Sigmoid colon (tissue), 6 donors: ENCODE measurements at regions not wholly inside any gene's neighbourhood (a gene's known extent, or its start where the extent isn't known, plus 50 kb on each side); places are given as distances from the start of the nearest gene placed in this dataset.

Experiments
- DNase-seq: peaks from one replicate; pipeline ENCODE4 v3.0.0-alpha.2; 2019
- H3K27ac ChIP-seq, 4 donors: fragments of 200-600 bp; sonication (generic); one replicate each; pipeline ENCODE4 v1.5.1; 2016 to 2019; ENCODE audit warnings: mild to moderate bottlenecking in 1 of 4
- H3K27me3 ChIP-seq, 3 donors: fragments of 200-600 bp; sonication (generic); one replicate each; pipeline ENCODE4 v1.5.1; 2019; ENCODE audit warnings: mild to moderate bottlenecking in 1 of 3
- H3K36me3 ChIP-seq, 4 donors: fragments of 200-600 bp; sonication (generic); one replicate each; pipeline ENCODE4 v1.5.1; 2016 to 2019
- H3K4me1 ChIP-seq, 4 donors: fragments of 200-600 bp; sonication (generic); one replicate each; pipeline ENCODE4 v1.5.1; 2017 to 2019
- H3K4me3 ChIP-seq, 4 donors: fragments of 200-600 bp; sonication (generic); one replicate each; pipeline ENCODE4 v1.5.1; 2017 to 2019; ENCODE audit warnings: mild to moderate bottlenecking in 2 of 4, moderate library complexity in 1 of 4
- H3K9me3 ChIP-seq, 4 donors: fragments of 200-600 bp in 3 of 4; sonication (generic) in 3 of 4; one replicate each; pipeline versions ENCODE4 v1.5.1 to v1.6.1; 2013 to 2019
- CTCF ChIP-seq, 4 experiments: fragments of 450-650 bp in 3 of 4; fragments of 200-600 bp in 1 of 4; IDR thresholded peaks; one replicate each; pipeline ENCODE4 v1.5.1; 2016 to 2019; ENCODE audit warnings: antibody characterized with exemption in 4 of 4, mild to moderate bottlenecking in 3 of 4, moderate library complexity in 2 of 4
- EP300 ChIP-seq, 4 donors: sonication (generic); formaldehyde crosslinking; IDR thresholded peaks; one replicate each; pipeline ENCODE4 v1.6.1; 2017; ENCODE audit warnings: antibody characterized with exemption in 4 of 4
- POLR2A ChIP-seq, 2 donors: fragments of 450-650 bp; IDR thresholded peaks; one replicate each; pipeline ENCODE4 v1.6.1; 2016; ENCODE audit warnings: antibody characterized with exemption in 2 of 2, mild to moderate bottlenecking in 2 of 2, moderate library complexity in 2 of 2
- POLR2AphosphoS5 ChIP-seq, 4 donors: sonication (generic); formaldehyde crosslinking; IDR thresholded peaks; one replicate each; pipeline ENCODE4 v1.6.1; 2017; ENCODE audit warnings: antibody characterized with exemption in 4 of 4
- WGBS, 2 donors: extraction: QIAGEN DNeasy Blood & Tissue Kit; methylation state at CpG; one replicate each; pipeline ENCODE4 v1.1.7; 2013; 5-methylcytosine and 5-hydroxymethylcytosine counted together
- intact Hi-C: fragments of 100-400 bp; cut with DNase I; formaldehyde crosslinking; loops from one replicate; pipeline ENCODE4 v1.15.1; 2023
- donor health status: healthy with polysubstance abuse.
- donor health status: healthy.

- DNase-seq, result no peak
- Histone ChIP-seq H3K27ac (no peak overlapping the region), H3K9me3 (no peaks in the 10 kb centered on the region), H3K36me3 (no peaks in the 10 kb centered on the region), H3K4me3 (no peak overlapping the region), H3K4me1 (peaks cover 0 to 5% (median 0%) of the 10 kb centered on the region in 4 donors), H3K27me3 (no peaks in the 10 kb centered on the region)
- 69 to 85% methylated on average over 7 of the region's 7 CpGs for WGBS, 2 donors
- TF ChIP-seq EP300 (IDR thresholded peaks at IDR 0.05) (no peak), CTCF (IDR thresholded peaks at IDR 0.05) (no peak), POLR2AphosphoS5 (IDR thresholded peaks at IDR 0.05) (no peak), POLR2A (IDR thresholded peaks at IDR 0.05) (no peak)
- intact Hi-C loops, result no loop called here
These were observed 84.4 kb upstream of the FAT1 start for GRCh38 chr4:186807808-186808629.

GRCh38 chr4:186808630-186809018 is 85.0 kb upstream of the FAT1 start:
- WGBS, 2 donors, result 57 to 82% methylated on average over 7 of the region's 7 CpGs
- Histone ChIP-seq H3K9me3 (no peaks in the 10 kb centered on the region), H3K27ac (no peak overlapping the region), H3K27me3 (no peaks in the 10 kb centered on the region), H3K4me3 (no peak overlapping the region), H3K4me1 (peaks cover 0 to 5% (median 0%) of the 10 kb centered on the region in 4 donors), H3K36me3 (no peaks in the 10 kb centered on the region)
- TF ChIP-seq POLR2A (IDR thresholded peaks at IDR 0.05) (no peak), EP300 (IDR thresholded peaks at IDR 0.05) (no peak), POLR2AphosphoS5 (IDR thresholded peaks at IDR 0.05) (no peak), CTCF (IDR thresholded peaks at IDR 0.05) (no peak)
- DNase-seq, result no peak
- intact Hi-C loops, result no loop called here

- no peaks in the 10 kb centered on the region for H3K36me3 ChIP-seq
- DNase-seq, result no peak
- H3K9me3 ChIP-seq, result no peaks in the 10 kb centered on the region
- H3K4me1 ChIP-seq, result peaks cover 0 to 5% (median 0%) of the 10 kb centered on the region in 4 donors
- intact Hi-C loops, result no loop called here
- H3K27me3 ChIP-seq, result no peaks in the 10 kb centered on the region
- no peak overlapping the region for H3K27ac ChIP-seq
- H3K4me3 ChIP-seq, result no peak overlapping the region
- TF ChIP-seq CTCF (IDR thresholded peaks at IDR 0.05) (no peak), EP300 (IDR thresholded peaks at IDR 0.05) (no peak), POLR2AphosphoS5 (IDR thresholded peaks at IDR 0.05) (no peak), POLR2A (IDR thresholded peaks at IDR 0.05) (no peak)
- WGBS, 2 donors, result 97 to 98% methylated on average over 2 of the region's 2 CpGs
These were observed 85.4 kb upstream of the FAT1 start for GRCh38 chr4:186809070-186809469.

- Histone ChIP-seq H3K27ac (no peak overlapping the region), H3K36me3 (no peaks in the 10 kb centered on the region), H3K4me1 (peaks cover 0 to 5% (median 0%) of the 10 kb centered on the region in 4 donors), H3K27me3 (no peaks in the 10 kb centered on the region), H3K9me3 (no peaks in the 10 kb centered on the region), H3K4me3 (no peak overlapping the region)
- 61 to 73% methylated on average over 3 of the region's 3 CpGs for WGBS, 2 donors
- intact Hi-C loops, result no loop called here
- TF ChIP-seq EP300 (IDR thresholded peaks at IDR 0.05), result no peak
- TF ChIP-seq CTCF (IDR thresholded peaks at IDR 0.05), result no peak
- TF ChIP-seq POLR2AphosphoS5 (IDR thresholded peaks at IDR 0.05), result no peak
- no peak for TF ChIP-seq POLR2A (IDR thresholded peaks at IDR 0.05)
- no peak for DNase-seq
These were observed 87.0 kb upstream of the FAT1 start for GRCh38 chr4:186810613-186811150.
